ENCODE measurements at regions not wholly inside any gene's neighbourhood (a gene's known extent, or its start where the extent isn't known, plus 50 kb on each side); places are given as distances from the start of the nearest gene placed in this dataset.

GRCh38 chr14:98896449-98896848, 375.5 kb downstream of the BCL11B start:
- TF ChIP-seq, protein P1, sequence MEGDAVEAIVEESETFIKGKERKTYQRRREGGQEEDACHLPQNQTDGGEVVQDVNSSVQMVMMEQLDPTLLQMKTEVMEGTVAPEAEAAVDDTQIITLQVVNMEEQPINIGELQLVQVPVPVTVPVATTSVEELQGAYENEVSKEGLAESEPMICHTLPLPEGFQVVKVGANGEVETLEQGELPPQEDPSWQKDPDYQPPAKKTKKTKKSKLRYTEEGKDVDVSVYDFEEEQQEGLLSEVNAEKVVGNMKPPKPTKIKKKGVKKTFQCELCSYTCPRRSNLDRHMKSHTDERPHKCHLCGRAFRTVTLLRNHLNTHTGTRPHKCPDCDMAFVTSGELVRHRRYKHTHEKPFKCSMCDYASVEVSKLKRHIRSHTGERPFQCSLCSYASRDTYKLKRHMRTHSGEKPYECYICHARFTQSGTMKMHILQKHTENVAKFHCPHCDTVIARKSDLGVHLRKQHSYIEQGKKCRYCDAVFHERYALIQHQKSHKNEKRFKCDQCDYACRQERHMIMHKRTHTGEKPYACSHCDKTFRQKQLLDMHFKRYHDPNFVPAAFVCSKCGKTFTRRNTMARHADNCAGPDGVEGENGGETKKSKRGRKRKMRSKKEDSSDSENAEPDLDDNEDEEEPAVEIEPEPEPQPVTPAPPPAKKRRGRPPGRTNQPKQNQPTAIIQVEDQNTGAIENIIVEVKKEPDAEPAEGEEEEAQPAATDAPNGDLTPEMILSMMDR (conservative IDR thresholded peaks at IDR 0.05): no peak
- TF ChIP-seq ZFX (IDR thresholded peaks at IDR 0.05): no peak
